ENCODE measurements at regions not wholly inside any gene's neighbourhood (a gene's known extent, or its start where the extent isn't known, plus 50 kb on each side); places are given as distances from the start of the nearest gene placed in this dataset.

DNA sequence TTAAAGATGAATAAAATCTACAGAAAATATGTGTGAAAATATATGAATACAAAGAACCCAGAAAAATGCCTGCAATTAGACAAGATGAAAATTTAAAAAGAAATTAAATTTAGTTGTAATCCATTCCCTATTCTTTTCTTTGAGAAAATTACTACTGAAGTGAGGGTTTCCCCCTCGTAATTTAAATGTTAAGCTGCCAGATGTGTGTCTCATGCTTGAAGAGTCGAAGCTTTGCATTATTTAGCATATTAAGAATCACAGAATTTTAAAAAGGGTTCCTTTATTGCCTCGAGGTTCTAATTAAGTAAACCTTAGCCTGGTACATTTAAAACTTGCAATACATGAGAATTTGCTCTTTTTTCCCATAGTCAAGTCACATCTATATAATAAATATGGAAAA is 630.1 kb downstream of the TFAP2A start:
- TF ChIP-seq TAF1 (IDR thresholded peaks at IDR 0.05; ENCODE audit: low read depth) (no peak), TEAD4 (IDR thresholded peaks at IDR 0.05) (no peak), EGR1 (IDR thresholded peaks at IDR 0.05) (no peak), NFIC (IDR thresholded peaks at IDR 0.05) (no peak), YY1 (IDR thresholded peaks at IDR 0.05; ENCODE audit: low read depth) (no peak), ZBTB7A (IDR thresholded peaks at IDR 0.05; ENCODE audit: low read depth) (no peak), CREB1 (IDR thresholded peaks at IDR 0.05; ENCODE audit: low read depth) (no peak), TCF12 (IDR thresholded peaks at IDR 0.05; ENCODE audit: low read depth) (no peak), FOXM1 (IDR thresholded peaks at IDR 0.05; ENCODE audit: borderline replicate concordance, low read depth) (no peak), RAD21 (IDR thresholded peaks at IDR 0.05; ENCODE audit: low read depth) (no peak), EP300 (IDR thresholded peaks at IDR 0.05; ENCODE audit: borderline replicate concordance) (no peak), CEBPB (IDR thresholded peaks at IDR 0.05) (no peak)
- TF ChIP-seq, protein P1, sequence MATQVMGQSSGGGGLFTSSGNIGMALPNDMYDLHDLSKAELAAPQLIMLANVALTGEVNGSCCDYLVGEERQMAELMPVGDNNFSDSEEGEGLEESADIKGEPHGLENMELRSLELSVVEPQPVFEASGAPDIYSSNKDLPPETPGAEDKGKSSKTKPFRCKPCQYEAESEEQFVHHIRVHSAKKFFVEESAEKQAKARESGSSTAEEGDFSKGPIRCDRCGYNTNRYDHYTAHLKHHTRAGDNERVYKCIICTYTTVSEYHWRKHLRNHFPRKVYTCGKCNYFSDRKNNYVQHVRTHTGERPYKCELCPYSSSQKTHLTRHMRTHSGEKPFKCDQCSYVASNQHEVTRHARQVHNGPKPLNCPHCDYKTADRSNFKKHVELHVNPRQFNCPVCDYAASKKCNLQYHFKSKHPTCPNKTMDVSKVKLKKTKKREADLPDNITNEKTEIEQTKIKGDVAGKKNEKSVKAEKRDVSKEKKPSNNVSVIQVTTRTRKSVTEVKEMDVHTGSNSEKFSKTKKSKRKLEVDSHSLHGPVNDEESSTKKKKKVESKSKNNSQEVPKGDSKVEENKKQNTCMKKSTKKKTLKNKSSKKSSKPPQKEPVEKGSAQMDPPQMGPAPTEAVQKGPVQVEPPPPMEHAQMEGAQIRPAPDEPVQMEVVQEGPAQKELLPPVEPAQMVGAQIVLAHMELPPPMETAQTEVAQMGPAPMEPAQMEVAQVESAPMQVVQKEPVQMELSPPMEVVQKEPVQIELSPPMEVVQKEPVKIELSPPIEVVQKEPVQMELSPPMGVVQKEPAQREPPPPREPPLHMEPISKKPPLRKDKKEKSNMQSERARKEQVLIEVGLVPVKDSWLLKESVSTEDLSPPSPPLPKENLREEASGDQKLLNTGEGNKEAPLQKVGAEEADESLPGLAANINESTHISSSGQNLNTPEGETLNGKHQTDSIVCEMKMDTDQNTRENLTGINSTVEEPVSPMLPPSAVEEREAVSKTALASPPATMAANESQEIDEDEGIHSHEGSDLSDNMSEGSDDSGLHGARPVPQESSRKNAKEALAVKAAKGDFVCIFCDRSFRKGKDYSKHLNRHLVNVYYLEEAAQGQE (IDR thresholded peaks at IDR 0.05; ENCODE audit: low read depth) = no peak
- TF ChIP-seq, protein P2, sequence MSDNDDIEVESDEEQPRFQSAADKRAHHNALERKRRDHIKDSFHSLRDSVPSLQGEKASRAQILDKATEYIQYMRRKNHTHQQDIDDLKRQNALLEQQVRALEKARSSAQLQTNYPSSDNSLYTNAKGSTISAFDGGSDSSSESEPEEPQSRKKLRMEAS (IDR thresholded peaks at IDR 0.05) = no peak

Measured in Ishikawa (cell line).